GM19397 (cell line): ENCODE measurements at regions not wholly inside any gene's neighbourhood (a gene's known extent, or its start where the extent isn't known, plus 50 kb on each side); places are given as distances from the start of the nearest gene placed in this dataset.

ENCODE experiments used
- ATAC-seq: cut with Tn5 transposase; IDR thresholded peaks from one replicate; pipeline ENCODE4 v1.9.1; 2021; ENCODE audit warnings: mild to moderate bottlenecking, moderate library complexity; ENCODE audit not compliant: unreplicated experiment

DNA sequence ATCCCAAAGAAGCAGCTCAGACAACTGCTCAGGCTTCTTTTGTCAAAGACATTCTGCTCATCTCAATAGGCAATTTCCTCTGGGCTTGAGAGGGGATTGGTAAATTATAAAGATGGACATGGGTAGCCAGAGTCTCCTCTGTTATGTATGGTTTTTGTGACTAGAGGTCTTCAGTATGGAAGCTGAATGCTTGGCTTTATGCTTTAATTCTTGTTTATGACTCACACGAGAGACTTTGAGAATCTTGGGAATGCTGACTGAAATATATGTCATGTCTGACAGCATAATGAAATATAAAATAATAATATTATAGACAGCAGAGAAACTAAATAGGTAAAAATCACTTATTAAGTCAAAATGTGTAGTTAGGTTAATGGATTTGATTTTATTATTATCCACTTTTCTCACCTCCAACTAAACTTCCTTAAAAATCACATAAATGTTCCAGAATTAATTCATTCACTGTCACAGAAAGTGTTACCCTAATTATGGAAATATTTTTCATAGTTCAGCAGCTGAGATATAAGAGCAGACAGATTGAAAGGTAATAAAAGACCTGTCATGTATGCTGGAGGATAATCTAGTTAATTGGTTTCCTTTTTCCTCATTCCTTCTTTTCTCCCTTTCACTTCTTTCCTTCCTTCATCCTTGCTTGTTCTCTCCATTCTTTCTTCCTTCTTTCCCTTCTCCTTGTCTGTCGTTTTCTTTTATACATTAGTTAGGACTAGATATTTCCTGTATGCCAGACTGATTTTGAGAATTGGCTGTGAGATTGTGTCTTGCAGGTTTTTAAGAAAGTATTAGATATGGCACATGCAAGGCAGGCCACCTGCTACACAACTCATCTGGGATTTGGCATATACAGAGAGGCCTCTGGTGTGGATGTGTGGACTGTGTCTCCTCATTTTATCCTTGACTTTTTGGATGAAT lies 1866.1 kb upstream of the NUDT12 start:
- no peak for ATAC-seq

GRCh38 chr5:105414067-105414466 lies 1851.5 kb upstream of the NUDT12 start:
- no peak for ATAC-seq

DNA sequence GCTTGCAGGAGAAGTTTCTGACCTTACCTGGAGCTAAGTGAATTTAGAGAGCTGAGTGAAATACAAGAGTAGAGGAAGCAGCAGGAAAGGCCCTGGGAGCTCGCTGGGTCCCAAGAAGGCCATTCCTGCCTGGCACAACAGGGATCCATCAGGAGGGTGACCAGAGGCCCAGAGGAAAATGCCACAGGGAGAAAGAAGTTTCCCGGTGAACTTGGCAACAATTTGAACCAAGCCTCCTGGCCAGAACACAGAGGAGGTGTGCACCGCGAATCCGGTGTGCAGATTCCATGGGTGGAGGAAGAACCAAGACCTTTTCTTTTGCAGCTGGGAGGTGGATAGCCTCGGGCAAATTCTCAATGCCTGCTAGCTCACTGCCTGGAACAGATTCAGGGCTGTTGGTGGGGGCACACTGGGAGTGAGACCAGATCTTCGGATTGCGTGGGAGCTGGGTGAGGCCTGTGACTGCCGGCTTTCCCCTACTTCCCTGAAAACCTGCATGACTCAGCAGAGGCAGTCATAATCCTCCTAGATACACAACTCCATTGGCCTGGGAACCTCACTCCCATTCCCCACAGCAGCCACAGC lies 1850.9 kb upstream of the NUDT12 start:
- ATAC-seq: no peak

GRCh38 chr5:105409695-105410094 lies 1847.1 kb upstream of the NUDT12 start:
- no peak for ATAC-seq

GRCh38 chr5:105407200-105407599 lies 1844.6 kb upstream of the NUDT12 start:
- no peak for ATAC-seq

GRCh38 chr5:105397749-105398148 lies 1835.2 kb upstream of the NUDT12 start:
- no peak for ATAC-seq

GRCh38 chr5:105392710-105393149 lies 1830.1 kb upstream of the NUDT12 start:
- no peak for ATAC-seq

DNA sequence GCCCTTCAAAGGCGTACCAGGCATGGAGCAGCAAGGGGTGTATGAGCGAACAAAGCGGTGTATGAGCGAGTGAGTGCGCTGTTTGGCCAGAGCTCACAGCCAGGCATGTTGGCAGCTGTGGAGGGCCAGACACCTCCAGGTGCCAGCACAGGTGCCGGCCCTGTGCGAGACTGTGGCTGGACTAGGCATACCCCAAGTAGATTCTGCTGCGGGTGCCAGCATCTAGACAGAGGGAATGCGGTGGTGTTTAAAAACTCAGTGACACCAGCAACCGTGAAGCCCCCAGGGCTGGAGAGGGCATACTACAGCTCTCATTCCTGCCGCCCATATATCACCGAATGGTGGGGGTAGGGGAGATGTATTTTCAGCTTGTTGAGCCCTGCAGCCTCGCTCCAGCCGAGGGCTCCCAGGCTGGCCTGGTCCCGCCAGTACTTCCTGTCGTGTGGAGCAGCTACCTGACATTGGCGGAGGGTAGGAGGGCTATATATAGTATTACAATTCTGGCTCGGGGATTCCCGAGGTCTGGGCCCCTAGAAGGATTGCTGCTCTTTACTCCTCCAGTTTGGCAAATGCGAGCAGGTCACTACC lies 1829.6 kb upstream of the NUDT12 start:
- no peak for ATAC-seq

DNA sequence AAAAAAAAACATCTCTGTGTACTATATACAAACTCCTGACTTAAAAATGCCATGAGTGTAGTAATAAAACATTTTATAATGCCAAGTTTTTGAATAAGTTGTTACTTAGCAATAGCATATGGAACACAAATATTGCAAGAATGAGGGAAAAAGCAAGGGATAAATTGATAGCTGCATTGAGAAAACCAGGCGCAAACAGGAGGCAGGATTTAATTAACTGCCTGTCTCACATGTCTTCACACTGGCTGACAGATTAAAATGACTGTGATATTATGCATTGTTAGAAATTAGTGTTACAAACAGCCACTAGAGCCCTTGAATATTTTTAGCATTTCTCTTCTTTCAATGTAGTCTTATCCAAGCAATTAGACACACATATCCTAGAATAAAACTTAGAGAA lies 1817.5 kb upstream of the NUDT12 start:
- no peak for ATAC-seq

DNA sequence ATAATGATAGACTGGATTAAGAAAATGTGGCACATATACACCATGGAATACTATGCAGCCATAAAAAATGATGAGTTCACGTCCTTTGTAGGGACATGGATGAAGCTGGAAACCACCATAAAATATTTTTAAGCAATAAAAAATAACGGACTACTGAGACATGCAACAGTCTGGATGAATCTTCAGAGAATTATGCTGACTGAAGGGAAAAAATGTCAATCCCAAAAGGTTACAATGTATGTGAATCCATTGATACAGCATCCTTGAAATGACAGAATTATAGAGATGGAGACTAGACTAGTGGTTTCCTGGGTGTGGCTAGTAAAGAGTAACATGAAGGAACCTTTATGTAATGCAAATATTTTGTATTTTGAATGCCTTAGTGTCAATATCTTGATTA lies 1808.6 kb upstream of the NUDT12 start:
- ATAC-seq: no peak

- no peak for ATAC-seq
Observed at GRCh38 chr5:105350486-105351140, 1788.0 kb upstream of the NUDT12 start.

- no peak for ATAC-seq
Observed at GRCh38 chr5:105331558-105331957, 1769.0 kb upstream of the NUDT12 start.

- ATAC-seq: no peak
Observed at GRCh38 chr5:105330185-105330584, 1767.6 kb upstream of the NUDT12 start.

- ATAC-seq: no peak
Observed at GRCh38 chr5:105304859-105305258, 1742.3 kb upstream of the NUDT12 start.

- ATAC-seq: no peak
Observed at GRCh38 chr5:105288946-105289345, 1726.4 kb upstream of the NUDT12 start.

DNA sequence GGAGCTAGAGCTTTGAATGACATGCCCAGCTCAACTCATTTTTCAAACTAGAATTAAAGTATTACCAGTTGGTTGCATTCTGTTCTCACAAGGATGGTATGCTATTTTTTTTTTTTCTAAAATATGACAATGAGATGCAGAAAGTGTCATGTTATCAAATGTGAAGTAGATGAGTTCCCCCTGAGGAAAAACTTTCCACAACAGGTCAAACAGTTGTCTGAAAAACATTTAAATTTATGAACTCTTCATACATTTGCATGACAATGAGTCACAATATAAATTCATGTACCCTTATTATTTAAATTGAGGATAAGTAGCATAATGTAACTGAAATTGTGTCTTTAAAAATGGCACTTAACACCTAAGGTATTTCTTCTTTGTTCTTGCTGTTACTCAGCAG lies 1720.5 kb upstream of the NUDT12 start:
- no peak for ATAC-seq

GRCh38 chr5:105274079-105274478 lies 1711.5 kb upstream of the NUDT12 start:
- no peak for ATAC-seq

GRCh38 chr5:105263515-105263914 lies 1700.9 kb upstream of the NUDT12 start:
- no peak for ATAC-seq

DNA sequence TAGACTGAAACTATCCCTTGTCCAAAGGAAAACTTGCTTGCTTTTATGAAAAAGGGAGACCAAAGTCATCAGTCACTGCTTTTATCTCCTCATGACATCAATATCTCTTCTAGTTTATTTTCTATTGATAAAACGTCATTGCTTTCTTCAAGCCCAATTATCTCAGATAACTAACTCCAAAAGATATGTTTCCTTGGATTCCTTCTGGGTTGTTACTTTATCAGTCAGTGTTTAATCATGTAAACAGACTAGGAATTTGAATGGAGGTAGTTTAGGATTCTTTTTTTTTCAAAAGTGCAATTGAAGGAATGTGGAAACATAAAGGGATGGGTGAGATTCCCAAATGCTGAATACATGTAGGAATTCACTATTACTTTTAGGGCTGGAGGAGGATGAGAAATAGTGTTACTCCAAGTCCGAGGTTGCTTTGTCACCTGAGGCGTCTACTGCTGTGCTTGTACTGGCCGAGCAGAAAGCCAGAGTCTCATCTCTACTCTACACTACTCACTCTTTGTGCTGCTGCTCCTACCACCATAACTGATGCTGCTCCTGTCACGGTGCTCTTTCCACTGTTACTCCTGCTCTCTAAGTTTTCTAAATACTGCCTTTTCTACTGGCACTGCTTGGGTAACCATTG lies 1697.1 kb upstream of the NUDT12 start:
- ATAC-seq: no peak

DNA sequence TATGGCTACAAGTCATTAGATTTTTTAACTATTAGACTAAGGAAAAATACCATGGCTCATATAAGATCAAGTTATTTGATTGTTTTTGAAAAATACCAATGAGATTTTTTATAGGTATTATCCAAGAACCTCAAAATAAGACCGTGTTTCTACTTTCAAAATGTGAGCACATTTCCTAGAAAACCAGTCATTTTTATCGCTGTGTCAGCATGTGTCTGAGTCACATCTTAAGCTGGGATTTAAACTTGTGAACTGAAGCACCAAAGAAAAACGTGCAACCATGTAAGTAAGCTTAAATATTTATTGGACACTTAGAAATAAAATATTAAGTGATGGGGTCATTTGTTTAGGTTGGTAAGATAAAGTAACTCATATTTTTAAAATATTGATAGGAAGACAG lies 1676.0 kb upstream of the NUDT12 start:
- ATAC-seq: no peak
